ENCODE measurements at regions not wholly inside any gene's neighbourhood (a gene's known extent, or its start where the extent isn't known, plus 50 kb on each side); places are given as distances from the start of the nearest gene placed in this dataset.
"Not testable (repeated sequence)": the region's sequence is repeated elsewhere in the genome, so short reads cannot be mapped to it uniquely, and the experiment has no call there.

DNA sequence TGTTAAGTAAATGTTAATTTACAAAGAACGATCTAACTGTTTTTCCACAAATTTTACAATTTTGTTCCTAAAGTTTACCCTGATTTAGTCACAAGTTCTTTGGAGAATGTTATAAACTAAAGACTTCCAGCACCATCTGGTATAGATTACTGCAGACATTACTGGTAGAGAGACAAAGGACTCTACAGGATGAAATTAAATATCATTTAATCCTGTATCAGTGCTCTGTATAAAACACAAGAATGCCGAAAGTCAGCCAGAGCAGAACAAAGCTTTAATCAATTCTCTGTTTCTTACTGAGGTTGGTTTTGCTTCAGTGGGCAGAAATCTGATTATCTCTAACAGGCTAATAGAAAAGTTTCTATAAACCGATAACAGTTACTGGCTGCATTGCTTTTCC, 763.6 kb downstream of the TENT5A start:
- no peaks in the 10 kb centered on the region for H3K36me3 ChIP-seq (replicated peaks in 1 of 2; ENCODE audit: control insufficient read depth in 2 of 2, insufficient read depth in 2 of 2, low read length in 2 of 2)
- H3K4me2 ChIP-seq (ENCODE audit: insufficient read depth, low read length, poor library complexity, severe bottlenecking): no peak overlapping the region
- no peak for DNase-seq (ENCODE audit: low spot score)
- H3K27me3 ChIP-seq (ENCODE audit: control insufficient read depth in 3 of 3, insufficient read depth in 3 of 3, low read depth in 1 of 3, low read length in 3 of 3): no peaks in the 10 kb centered on the region
- H4K91ac ChIP-seq (ENCODE audit: low read depth, low read length, poor library complexity): no peak overlapping the region
- no peak overlapping the region for H2BK12ac ChIP-seq (ENCODE audit: low read length)
- no peak overlapping the region for H3K9ac ChIP-seq (ENCODE audit: low read depth, low read length, poor library complexity)
- H2AFZ ChIP-seq (ENCODE audit: low read length): peak overlapping the region; percentile 45
- H3K9me3 ChIP-seq (replicated peaks in 1 of 2; ENCODE audit: control insufficient read depth in 2 of 2, insufficient read depth in 1 of 2, low read depth in 1 of 2, low read length in 2 of 2): no peaks in the 10 kb centered on the region
- no peak overlapping the region for H2BK120ac ChIP-seq (ENCODE audit: low read depth, low read length)
- H3K4ac ChIP-seq (ENCODE audit: low read length): no peak overlapping the region
- no peak overlapping the region for H3K27ac ChIP-seq (replicated peaks; ENCODE audit: low read length)
- H2BK15ac ChIP-seq (ENCODE audit: low read length): no peak overlapping the region
- H3K4me3 ChIP-seq (ENCODE audit: low read length in 2 of 2): no peak overlapping the region
- WGBS, 2 donors (ENCODE audit: extremely low coverage in 2 of 2, insufficient read length in 2 of 2, insufficient replicate concordance in 1 of 2): no CpG with 5 or more reads among the region's 3 CpGs
- H3K14ac ChIP-seq (ENCODE audit: low read length): no peak overlapping the region
- no peak overlapping the region for H3K18ac ChIP-seq (ENCODE audit: low read length)
- no peaks in the 10 kb centered on the region for H3K79me1 ChIP-seq (ENCODE audit: low read depth, low read length)
- H2BK5ac ChIP-seq (ENCODE audit: low read length): no peak overlapping the region
- H3K23ac ChIP-seq (ENCODE audit: low read depth, low read length, poor library complexity): no peak overlapping the region
- no peak overlapping the region for H4K8ac ChIP-seq (ENCODE audit: low read depth, low read length)
- no peaks in the 10 kb centered on the region for H3K4me1 ChIP-seq (ENCODE audit: control insufficient read depth in 2 of 2, insufficient read depth in 1 of 2, low read depth in 1 of 2, low read length in 2 of 2)
- no peak overlapping the region for H2AK5ac ChIP-seq (ENCODE audit: low read depth, low read length)

- H3K4me3 ChIP-seq (ENCODE audit: low read length in 2 of 2): no peak overlapping the region
- H3K36me3 ChIP-seq (replicated peaks in 1 of 2; ENCODE audit: control insufficient read depth in 2 of 2, insufficient read depth in 2 of 2, low read length in 2 of 2): no peaks in the 10 kb centered on the region
- no peak overlapping the region for H2AK5ac ChIP-seq (ENCODE audit: low read depth, low read length)
- H3K4ac ChIP-seq (ENCODE audit: low read length): no peak overlapping the region
- DNase-seq (ENCODE audit: low spot score): no peak
- no peaks in the 10 kb centered on the region for H3K9me3 ChIP-seq (replicated peaks in 1 of 2; ENCODE audit: control insufficient read depth in 2 of 2, insufficient read depth in 1 of 2, low read depth in 1 of 2, low read length in 2 of 2)
- H3K14ac ChIP-seq (ENCODE audit: low read length): no peak overlapping the region
- H3K4me2 ChIP-seq (ENCODE audit: insufficient read depth, low read length, poor library complexity, severe bottlenecking): no peak overlapping the region
- no peak overlapping the region for H2AFZ ChIP-seq (ENCODE audit: low read length)
- no peaks in the 10 kb centered on the region for H3K4me1 ChIP-seq (ENCODE audit: control insufficient read depth in 2 of 2, insufficient read depth in 1 of 2, low read depth in 1 of 2, low read length in 2 of 2)
- H4K91ac ChIP-seq (ENCODE audit: low read depth, low read length, poor library complexity): no peak overlapping the region
- no peaks in the 10 kb centered on the region for H3K27me3 ChIP-seq (ENCODE audit: control insufficient read depth in 3 of 3, insufficient read depth in 3 of 3, low read depth in 1 of 3, low read length in 3 of 3)
- no peak overlapping the region for H2BK5ac ChIP-seq (ENCODE audit: low read length)
- H2BK12ac ChIP-seq (ENCODE audit: low read length): no peak overlapping the region
- H3K9ac ChIP-seq (ENCODE audit: low read depth, low read length, poor library complexity): no peak overlapping the region
- no CpG with 5 or more reads among the region's 3 CpGs for WGBS, 2 donors (ENCODE audit: extremely low coverage in 2 of 2, insufficient read length in 2 of 2, insufficient replicate concordance in 1 of 2)
- H4K8ac ChIP-seq (ENCODE audit: low read depth, low read length): no peak overlapping the region
- no peak overlapping the region for H3K23ac ChIP-seq (ENCODE audit: low read depth, low read length, poor library complexity)
- H3K18ac ChIP-seq (ENCODE audit: low read length): no peak overlapping the region
- H2BK120ac ChIP-seq (ENCODE audit: low read depth, low read length): no peak overlapping the region
- H3K27ac ChIP-seq (replicated peaks; ENCODE audit: low read length): no peak overlapping the region
- no peak overlapping the region for H2BK15ac ChIP-seq (ENCODE audit: low read length)
- H3K79me1 ChIP-seq (ENCODE audit: low read depth, low read length): no peaks in the 10 kb centered on the region
These were observed 764.2 kb downstream of the TENT5A start for GRCh38 chr6:80988286-80988685.

GRCh38 chr6:80981226-80981625, 771.3 kb downstream of the TENT5A start:
- not testable (repeated sequence) for H3K4me1 ChIP-seq (ENCODE audit: control insufficient read depth in 2 of 2, insufficient read depth in 1 of 2, low read depth in 1 of 2, low read length in 2 of 2)

DNA sequence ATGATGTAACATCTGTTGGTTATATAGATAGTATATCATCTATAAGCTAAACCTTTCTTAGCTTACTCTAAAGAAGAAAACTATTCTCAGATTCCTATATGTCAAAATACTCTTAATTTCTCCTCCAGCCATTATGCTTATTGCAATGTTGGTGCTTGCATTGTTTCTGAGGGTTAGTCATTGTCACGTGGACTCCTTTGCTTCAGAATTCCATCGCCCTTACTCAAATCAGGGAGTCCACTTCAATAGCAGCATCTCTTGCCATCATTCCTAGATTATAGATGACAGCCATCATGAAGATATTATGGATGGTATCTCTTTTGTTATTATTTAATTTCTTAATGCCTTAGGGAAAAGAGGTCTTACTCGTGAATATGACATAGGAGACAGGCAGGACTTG, 776.1 kb downstream of the TENT5A start:
- Histone ChIP-seq H2AFZ (ENCODE audit: low read length) (no peak overlapping the region), H3K18ac (ENCODE audit: low read length) (no peak overlapping the region), H3K4me3 (ENCODE audit: low read length in 2 of 2) (no peak overlapping the region), H3K9ac (ENCODE audit: low read depth, low read length, poor library complexity) (no peak overlapping the region), H3K4ac (ENCODE audit: low read length) (no peak overlapping the region), H2BK120ac (ENCODE audit: low read depth, low read length) (no peak overlapping the region), H3K9me3 (replicated peaks in 1 of 2; ENCODE audit: control insufficient read depth in 2 of 2, insufficient read depth in 1 of 2, low read depth in 1 of 2, low read length in 2 of 2) (peaks cover 0 to 2% of the 10 kb centered on the region in 2 donors), H3K23ac (ENCODE audit: low read depth, low read length, poor library complexity) (no peak overlapping the region), H3K36me3 (replicated peaks in 1 of 2; ENCODE audit: control insufficient read depth in 2 of 2, insufficient read depth in 2 of 2, low read length in 2 of 2) (no peaks in the 10 kb centered on the region), H2AK5ac (ENCODE audit: low read depth, low read length) (no peak overlapping the region), H3K27ac (replicated peaks; ENCODE audit: low read length) (no peak overlapping the region), H3K4me2 (ENCODE audit: insufficient read depth, low read length, poor library complexity, severe bottlenecking) (no peak overlapping the region), H3K27me3 (ENCODE audit: control insufficient read depth in 3 of 3, insufficient read depth in 3 of 3, low read depth in 1 of 3, low read length in 3 of 3) (no peaks in the 10 kb centered on the region), H2BK12ac (ENCODE audit: low read length) (no peak overlapping the region), H4K8ac (ENCODE audit: low read depth, low read length) (no peak overlapping the region), H2BK15ac (ENCODE audit: low read length) (no peak overlapping the region), H3K79me1 (ENCODE audit: low read depth, low read length) (no peaks in the 10 kb centered on the region), H2BK5ac (ENCODE audit: low read length) (no peak overlapping the region), H3K4me1 (ENCODE audit: control insufficient read depth in 2 of 2, insufficient read depth in 1 of 2, low read depth in 1 of 2, low read length in 2 of 2) (peaks cover 0 to 2% of the 10 kb centered on the region in 2 donors), H3K14ac (ENCODE audit: low read length) (no peak overlapping the region), H4K91ac (ENCODE audit: low read depth, low read length, poor library complexity) (no peak overlapping the region)
- no peak for DNase-seq (ENCODE audit: low spot score)
- no CpG with 5 or more reads among the region's 3 CpGs for WGBS, 2 donors (ENCODE audit: extremely low coverage in 2 of 2, insufficient read length in 2 of 2, insufficient replicate concordance in 1 of 2)

More at GRCh38 chr6:80981226-80981625, 771.3 kb downstream of the TENT5A start:
- not testable (repeated sequence) for H3K9ac ChIP-seq (ENCODE audit: low read depth, low read length, poor library complexity); H3K27ac ChIP-seq (replicated peaks; ENCODE audit: low read length); H3K23ac ChIP-seq (ENCODE audit: low read depth, low read length, poor library complexity); H2AFZ ChIP-seq (ENCODE audit: low read length); H4K8ac ChIP-seq (ENCODE audit: low read depth, low read length); H4K91ac ChIP-seq (ENCODE audit: low read depth, low read length, poor library complexity); H3K18ac ChIP-seq (ENCODE audit: low read length); H3K36me3 ChIP-seq (replicated peaks in 1 of 2; ENCODE audit: control insufficient read depth in 2 of 2, insufficient read depth in 2 of 2, low read length in 2 of 2); H2BK120ac ChIP-seq (ENCODE audit: low read depth, low read length); H2BK15ac ChIP-seq (ENCODE audit: low read length); H2BK12ac ChIP-seq (ENCODE audit: low read length); DNase-seq (ENCODE audit: low spot score); H3K79me1 ChIP-seq (ENCODE audit: low read depth, low read length); H3K9me3 ChIP-seq (replicated peaks in 1 of 2; ENCODE audit: control insufficient read depth in 2 of 2, insufficient read depth in 1 of 2, low read depth in 1 of 2, low read length in 2 of 2); H2BK5ac ChIP-seq (ENCODE audit: low read length); H3K4ac ChIP-seq (ENCODE audit: low read length); H2AK5ac ChIP-seq (ENCODE audit: low read depth, low read length); H3K14ac ChIP-seq (ENCODE audit: low read length); H3K4me2 ChIP-seq (ENCODE audit: insufficient read depth, low read length, poor library complexity, severe bottlenecking); H3K27me3 ChIP-seq (ENCODE audit: control insufficient read depth in 3 of 3, insufficient read depth in 3 of 3, low read depth in 1 of 3, low read length in 3 of 3); H3K4me3 ChIP-seq (ENCODE audit: low read length in 2 of 2)
- no CpG with 5 or more reads among the region's 2 CpGs for WGBS, 2 donors (ENCODE audit: extremely low coverage in 2 of 2, insufficient read length in 2 of 2, insufficient replicate concordance in 1 of 2)

All from neuronal stem cell (in vitro differentiated cells).